ENCODE measurements at regions not wholly inside any gene's neighbourhood (a gene's known extent, or its start where the extent isn't known, plus 50 kb on each side); places are given as distances from the start of the nearest gene placed in this dataset.

- Histone ChIP-seq H3K36me3 (no peaks in the 10 kb centered on the region), H3K4me3 (no peak overlapping the region), H3K9me3 (no peaks in the 10 kb centered on the region), H3K27ac (peak overlapping the region; percentile 34 to 68), H3K4me1 (peaks cover 0 to 13% of the 10 kb centered on the region in 2 donors), H3K27me3 (no peaks in the 10 kb centered on the region)
- ATAC-seq (peak; percentile 27), DNase-seq (peak in 1 of 4 donors; percentile 37)
- no peak for TF ChIP-seq CTCF (IDR thresholded peaks at IDR 0.05)
- intact Hi-C loops (cut with DNase I) = no loop called here
Measured at GRCh38 chr2:160909781-160910242, 250.4 kb upstream of the TANK start.

- DNase-seq = peak in 1 of 4 donors; percentile 71
- TF ChIP-seq CTCF (IDR thresholded peaks at IDR 0.05) = no peak
- peak; percentile 84 for ATAC-seq
- Histone ChIP-seq H3K4me1 (peaks cover 0 to 13% of the 10 kb centered on the region in 2 donors), H3K9me3 (no peaks in the 10 kb centered on the region), H3K27me3 (no peaks in the 10 kb centered on the region), H3K4me3 (no peak overlapping the region), H3K36me3 (no peaks in the 10 kb centered on the region), H3K27ac (peak overlapping the region in 1 of 2 donors; percentile 68)
- intact Hi-C loops (cut with DNase I) = no loop called here
Measured at GRCh38 chr2:160910681-160911080, 249.5 kb upstream of the TANK start.

GRCh38 chr2:160911258-160911657, 249.0 kb upstream of the TANK start:
- H3K27ac ChIP-seq = peak overlapping the region in 1 of 2 donors; percentile 49
- no peaks in the 10 kb centered on the region for H3K9me3 ChIP-seq

GRCh38 chr2:160912276-160912675, 248.0 kb upstream of the TANK start:
- Histone ChIP-seq H3K27ac (no peak overlapping the region), H3K36me3 (no peaks in the 10 kb centered on the region), H3K27me3 (no peaks in the 10 kb centered on the region), H3K9me3 (no peaks in the 10 kb centered on the region), H3K4me1 (peaks cover 0 to 13% of the 10 kb centered on the region in 2 donors), H3K4me3 (no peak overlapping the region)
- no peak for TF ChIP-seq CTCF (IDR thresholded peaks at IDR 0.05)
- intact Hi-C loops (cut with DNase I) = no loop called here
- no peak for ATAC-seq
- no peak for DNase-seq

More at GRCh38 chr2:160911258-160911657, 249.0 kb upstream of the TANK start:
- Histone ChIP-seq H3K27me3 (no peaks in the 10 kb centered on the region), H3K36me3 (no peaks in the 10 kb centered on the region), H3K4me3 (no peak overlapping the region), H3K4me1 (peaks cover 0 to 13% of the 10 kb centered on the region in 2 donors)
- intact Hi-C loops (cut with DNase I) = no loop called here
- no peak for DNase-seq
- no peak for ATAC-seq
- TF ChIP-seq CTCF (IDR thresholded peaks at IDR 0.05) = no peak

- H3K27ac ChIP-seq = no peak overlapping the region
- ATAC-seq = no peak
- no peaks in the 10 kb centered on the region for H3K36me3 ChIP-seq
- no peak for TF ChIP-seq CTCF (IDR thresholded peaks at IDR 0.05)
- H3K27me3 ChIP-seq = no peaks in the 10 kb centered on the region
- DNase-seq = no peak
- intact Hi-C loops (cut with DNase I) = no loop called here
- no peak overlapping the region for H3K4me3 ChIP-seq
- no peaks in the 10 kb centered on the region for H3K9me3 ChIP-seq
- H3K4me1 ChIP-seq = peaks cover 0 to 13% of the 10 kb centered on the region in 2 donors
Measured at GRCh38 chr2:160913323-160913722, 246.9 kb upstream of the TANK start.
